ENCODE measurements at regions not wholly inside any gene's neighbourhood (a gene's known extent, or its start where the extent isn't known, plus 50 kb on each side); places are given as distances from the start of the nearest gene placed in this dataset.

GRCh38 chr4:81628489-81628888 lies 156.8 kb upstream of the RASGEF1B start:
- H3K9me2 ChIP-seq (ENCODE audit: low read depth, low read length): no peaks in the 10 kb centered on the region
- H3K4me3 ChIP-seq (ENCODE audit: low read depth, low read length, poor library complexity, severe bottlenecking): no peak overlapping the region
- H3K27me3 ChIP-seq (ENCODE audit: insufficient read depth, low read length): no peaks in the 10 kb centered on the region
- no peaks in the 10 kb centered on the region for H3K9me3 ChIP-seq (ENCODE audit: low read length)
- no peak overlapping the region for H3K9ac ChIP-seq (ENCODE audit: low read length)
- peaks cover 40% of the 10 kb centered on the region for H3K4me1 ChIP-seq (ENCODE audit: insufficient read depth, low read length, severe bottlenecking)
- H3K79me2 ChIP-seq (ENCODE audit: insufficient read depth, low read length): no peaks in the 10 kb centered on the region
- H2AFZ ChIP-seq (ENCODE audit: low read length): no peak overlapping the region
- no peaks in the 10 kb centered on the region for H4K20me1 ChIP-seq (ENCODE audit: insufficient read depth, low read length)
- TF ChIP-seq EZH2 (IDR thresholded peaks at IDR 0.05; ENCODE audit: borderline replicate concordance, low read length): no peak
- TF ChIP-seq CTCF (IDR thresholded peaks at IDR 0.05; ENCODE audit: low read length): no peak
- no peak overlapping the region for H3K27ac ChIP-seq (ENCODE audit: low read depth, low read length, poor library complexity, severe bottlenecking)
- no peaks in the 10 kb centered on the region for H3K36me3 ChIP-seq (ENCODE audit: insufficient read depth, low read length)
- H3F3A ChIP-seq (ENCODE audit: insufficient read depth, low read length): no peaks in the 10 kb centered on the region
- no peak overlapping the region for H3K4me2 ChIP-seq (ENCODE audit: low read length)

GRCh38 chr4:81627590-81627989 lies 155.9 kb upstream of the RASGEF1B start:
- Histone ChIP-seq H3K36me3 (ENCODE audit: insufficient read depth, low read length) (no peaks in the 10 kb centered on the region), H3K4me2 (ENCODE audit: low read length) (no peak overlapping the region), H3K4me3 (ENCODE audit: low read depth, low read length, poor library complexity, severe bottlenecking) (no peak overlapping the region), H3K27ac (ENCODE audit: low read depth, low read length, poor library complexity, severe bottlenecking) (no peak overlapping the region), H3K79me2 (ENCODE audit: insufficient read depth, low read length) (no peaks in the 10 kb centered on the region), H3K9me2 (ENCODE audit: low read depth, low read length) (no peaks in the 10 kb centered on the region), H3K9me3 (ENCODE audit: low read length) (no peaks in the 10 kb centered on the region), H2AFZ (ENCODE audit: low read length) (no peak overlapping the region), H3K4me1 (ENCODE audit: insufficient read depth, low read length, severe bottlenecking) (peaks cover 33% of the 10 kb centered on the region), H3F3A (ENCODE audit: insufficient read depth, low read length) (no peaks in the 10 kb centered on the region), H3K27me3 (ENCODE audit: insufficient read depth, low read length) (no peaks in the 10 kb centered on the region), H4K20me1 (ENCODE audit: insufficient read depth, low read length) (no peaks in the 10 kb centered on the region), H3K9ac (ENCODE audit: low read length) (no peak overlapping the region)
- TF ChIP-seq CTCF (IDR thresholded peaks at IDR 0.05; ENCODE audit: low read length) (no peak), EZH2 (IDR thresholded peaks at IDR 0.05; ENCODE audit: borderline replicate concordance, low read length) (no peak)

GRCh38 chr4:81626851-81627250 lies 155.1 kb upstream of the RASGEF1B start:
- TF ChIP-seq CTCF (IDR thresholded peaks at IDR 0.05; ENCODE audit: low read length) (no peak), EZH2 (IDR thresholded peaks at IDR 0.05; ENCODE audit: borderline replicate concordance, low read length) (no peak)
- no peaks in the 10 kb centered on the region for H3K27me3 ChIP-seq (ENCODE audit: insufficient read depth, low read length)
- no peak overlapping the region for H3K4me2 ChIP-seq (ENCODE audit: low read length)
- no peaks in the 10 kb centered on the region for H3K79me2 ChIP-seq (ENCODE audit: insufficient read depth, low read length)
- H4K20me1 ChIP-seq (ENCODE audit: insufficient read depth, low read length): no peaks in the 10 kb centered on the region
- H3K4me3 ChIP-seq (ENCODE audit: low read depth, low read length, poor library complexity, severe bottlenecking): no peak overlapping the region
- no peaks in the 10 kb centered on the region for H3K36me3 ChIP-seq (ENCODE audit: insufficient read depth, low read length)
- no peaks in the 10 kb centered on the region for H3F3A ChIP-seq (ENCODE audit: insufficient read depth, low read length)
- peaks cover 26% of the 10 kb centered on the region for H3K4me1 ChIP-seq (ENCODE audit: insufficient read depth, low read length, severe bottlenecking)
- no peaks in the 10 kb centered on the region for H3K9me3 ChIP-seq (ENCODE audit: low read length)
- no peak overlapping the region for H3K27ac ChIP-seq (ENCODE audit: low read depth, low read length, poor library complexity, severe bottlenecking)
- no peak overlapping the region for H2AFZ ChIP-seq (ENCODE audit: low read length)
- no peak overlapping the region for H3K9ac ChIP-seq (ENCODE audit: low read length)
- H3K9me2 ChIP-seq (ENCODE audit: low read depth, low read length): no peaks in the 10 kb centered on the region

Data from OCI-LY1 (cell line).